GM18508 (cell line): ENCODE measurements at regions not wholly inside any gene's neighbourhood (a gene's known extent, or its start where the extent isn't known, plus 50 kb on each side); places are given as distances from the start of the nearest gene placed in this dataset.

Experiments used
- ATAC-seq: cut with Tn5 transposase; IDR thresholded peaks from one replicate; pipeline ENCODE4 v1.9.1; 2021; ENCODE audit warnings: moderate number of reproducible peaks; ENCODE audit not compliant: insufficient read depth, unreplicated experiment

DNA sequence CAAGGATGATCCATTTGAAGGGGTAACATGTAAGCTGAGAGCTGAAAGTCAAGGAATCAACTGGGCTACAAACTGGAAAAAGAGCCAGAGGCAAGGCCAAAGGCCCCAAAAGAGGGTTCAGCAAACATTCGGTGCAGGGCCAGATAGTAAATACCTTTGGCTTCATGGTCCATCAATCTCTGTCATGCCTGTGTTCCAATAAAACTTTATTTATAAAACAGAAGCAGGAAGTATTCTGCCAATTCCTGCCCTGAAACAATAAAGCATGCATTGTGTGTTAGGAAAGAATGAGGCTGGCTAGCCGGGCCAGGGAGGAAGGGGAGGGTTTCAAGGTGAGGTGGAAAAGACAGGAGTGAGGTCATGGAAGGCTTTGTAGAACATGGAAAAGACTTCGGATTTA is 107.1 kb downstream of the LBH start:
- ATAC-seq = no peak

DNA sequence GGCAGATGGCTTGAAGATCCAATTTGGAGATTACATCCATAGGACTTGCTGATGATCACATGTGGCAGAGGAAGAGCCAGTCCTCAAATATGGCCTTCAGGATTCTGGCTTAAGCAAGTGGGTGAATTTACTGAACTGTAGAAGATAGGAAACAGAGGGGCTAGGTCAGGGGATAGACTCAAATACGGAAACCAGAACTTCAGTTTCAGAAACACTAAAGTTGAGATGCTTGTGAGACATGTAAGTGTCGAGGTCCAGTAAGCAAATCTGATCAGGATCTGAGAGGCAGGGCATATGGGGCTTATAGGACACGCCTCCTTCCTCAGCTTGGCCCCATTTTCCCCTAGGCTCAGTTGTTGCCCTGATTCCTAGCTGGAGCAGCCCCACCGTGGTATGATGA is 107.7 kb downstream of the LBH start:
- no peak for ATAC-seq

DNA sequence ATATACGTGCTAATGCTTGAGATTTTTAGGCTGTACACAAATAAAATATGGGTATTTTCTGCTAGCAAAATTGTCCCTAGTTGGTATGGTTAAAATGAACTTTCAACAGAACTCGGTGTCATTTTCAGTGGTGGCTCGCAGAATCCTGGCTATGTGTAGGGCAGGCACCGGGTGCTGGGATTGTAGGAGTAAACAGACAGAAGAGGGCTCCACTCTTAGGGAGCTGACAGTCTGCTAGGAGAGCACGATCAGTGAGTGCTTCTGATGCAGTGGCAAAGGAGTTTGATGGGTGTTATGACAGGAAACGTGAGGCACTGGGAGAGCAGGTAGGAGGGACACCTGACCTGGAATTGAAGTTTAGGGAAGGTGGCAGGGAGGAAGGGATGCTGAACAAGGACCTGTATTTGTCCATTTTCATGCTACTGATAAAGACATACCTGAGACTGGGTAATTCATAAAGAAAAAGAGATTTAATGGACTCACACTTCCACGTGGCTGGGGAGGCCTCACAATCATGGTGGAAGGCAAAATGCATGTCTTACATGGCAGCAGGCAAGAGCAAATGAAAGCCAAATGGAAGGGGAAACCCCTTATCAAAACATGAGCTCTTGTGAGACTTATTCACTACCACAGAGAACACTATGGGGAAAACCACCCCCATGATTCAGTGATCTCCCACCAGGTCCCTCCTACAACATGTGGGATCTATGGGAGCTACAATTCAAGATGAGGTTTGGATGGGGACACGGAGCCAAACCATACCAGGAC is 105.4 kb upstream of the LCLAT1 start:
- no peak for ATAC-seq

- ATAC-seq = no peak
Observed at GRCh38 chr2:30346471-30347169, 100.4 kb upstream of the LCLAT1 start.

- no peak for ATAC-seq
Observed at GRCh38 chr2:30348825-30349224, 98.2 kb upstream of the LCLAT1 start.

- no peak for ATAC-seq
Observed at GRCh38 chr2:30349691-30350090, 97.4 kb upstream of the LCLAT1 start.

- ATAC-seq = no peak
Observed at GRCh38 chr2:30351116-30351515, 95.9 kb upstream of the LCLAT1 start.

DNA sequence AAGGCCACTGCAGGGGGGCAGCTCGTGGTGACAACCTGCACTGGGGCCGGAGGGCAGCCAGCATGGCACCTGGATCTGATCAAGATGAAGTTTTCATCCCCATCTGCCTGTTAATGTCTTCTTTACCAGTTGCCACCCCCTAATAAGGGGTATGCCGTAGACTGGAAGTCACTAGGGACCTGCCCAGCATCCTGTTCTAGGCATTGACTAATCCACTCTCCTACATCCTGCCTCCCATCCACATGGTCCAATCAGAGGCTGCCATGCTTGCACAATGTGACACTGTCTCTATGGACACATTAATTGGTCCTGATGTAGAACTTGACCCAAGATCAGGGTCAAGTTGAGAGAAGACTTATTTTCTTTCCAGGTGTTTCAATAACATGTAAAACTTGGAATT is 95.1 kb upstream of the LCLAT1 start:
- no peak for ATAC-seq

DNA sequence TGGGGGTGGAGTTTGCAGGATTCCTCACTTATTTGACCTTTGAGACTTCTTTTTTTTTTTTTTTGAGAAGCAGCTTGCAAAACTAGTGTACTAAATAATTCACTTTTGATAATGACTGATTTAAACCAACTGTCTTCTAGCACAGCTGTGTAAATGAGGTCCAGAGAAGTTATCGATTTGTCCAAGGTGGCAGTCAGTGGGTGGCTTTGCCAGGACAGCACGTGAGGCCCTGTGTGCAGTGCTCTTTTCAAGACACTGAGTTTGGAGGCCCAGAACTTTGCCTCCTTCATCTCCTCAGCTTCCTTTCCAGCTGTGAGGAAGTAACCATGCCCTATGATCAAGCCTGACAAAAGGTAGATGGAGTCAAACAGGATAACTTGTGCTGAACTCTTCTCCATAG is 92.9 kb upstream of the LCLAT1 start:
- no peak for ATAC-seq

DNA sequence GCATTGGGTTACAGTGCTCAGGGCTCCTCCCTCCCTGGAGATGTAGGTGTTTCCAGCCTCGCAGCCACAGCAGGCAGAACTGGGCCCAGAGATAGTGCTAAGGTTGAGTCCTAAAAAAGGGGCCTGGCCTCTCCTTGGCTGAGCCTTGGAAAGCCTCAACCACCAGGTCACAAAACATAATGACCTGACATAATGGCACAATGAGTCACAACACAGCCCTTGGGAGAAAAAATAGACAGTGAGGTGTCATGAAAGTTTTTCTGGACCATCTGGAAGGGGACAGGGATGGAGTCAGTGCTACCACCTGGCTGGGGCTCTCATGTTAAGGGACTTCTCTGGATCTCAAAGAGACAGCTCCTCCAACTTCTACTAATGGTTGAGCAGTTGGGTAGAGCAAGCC is 92.4 kb upstream of the LCLAT1 start:
- ATAC-seq = no peak

GRCh38 chr2:30355306-30355705 is 91.7 kb upstream of the LCLAT1 start:
- ATAC-seq = no peak

- ATAC-seq = no peak
Observed at GRCh38 chr2:30356071-30356470, 91.0 kb upstream of the LCLAT1 start.

DNA sequence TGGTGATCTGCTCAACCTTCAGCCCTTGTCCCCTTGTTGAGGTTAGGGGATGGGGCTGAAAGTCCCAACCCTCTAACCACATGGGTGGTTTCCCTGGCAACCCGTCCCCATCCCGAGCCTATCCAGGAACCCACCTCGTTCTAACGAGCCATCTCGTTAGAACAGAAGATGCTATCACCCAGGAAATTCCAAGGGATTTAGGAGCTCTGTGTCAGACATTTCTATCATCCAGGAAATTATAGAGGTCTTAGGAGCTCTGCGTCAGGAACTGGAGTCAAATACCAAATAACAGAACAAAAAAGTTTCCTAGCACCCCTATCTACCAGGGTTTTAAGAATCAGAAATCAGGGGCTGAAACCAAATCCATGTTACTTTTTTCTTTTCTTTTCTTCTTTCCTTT is 90.3 kb upstream of the LCLAT1 start:
- no peak for ATAC-seq

DNA sequence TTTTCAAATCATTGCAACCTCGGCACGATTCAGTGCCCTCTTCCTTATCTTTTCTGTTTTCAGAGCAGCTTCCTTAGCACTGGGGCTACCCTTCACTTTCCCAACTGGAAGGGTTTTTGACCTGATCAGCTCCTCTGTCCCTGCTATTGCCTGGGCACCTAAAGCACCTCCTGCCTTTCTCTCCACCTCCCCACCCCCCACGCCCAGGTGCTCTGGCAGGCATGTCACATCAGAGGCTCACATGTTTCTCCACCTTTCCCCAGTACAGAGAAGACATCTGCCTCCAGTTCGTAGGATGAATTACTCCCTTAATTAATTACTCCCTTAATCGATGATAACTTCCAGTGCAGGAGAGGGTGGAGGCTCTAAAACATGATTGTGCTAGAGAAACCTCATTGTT is 88.7 kb upstream of the LCLAT1 start:
- no peak for ATAC-seq

DNA sequence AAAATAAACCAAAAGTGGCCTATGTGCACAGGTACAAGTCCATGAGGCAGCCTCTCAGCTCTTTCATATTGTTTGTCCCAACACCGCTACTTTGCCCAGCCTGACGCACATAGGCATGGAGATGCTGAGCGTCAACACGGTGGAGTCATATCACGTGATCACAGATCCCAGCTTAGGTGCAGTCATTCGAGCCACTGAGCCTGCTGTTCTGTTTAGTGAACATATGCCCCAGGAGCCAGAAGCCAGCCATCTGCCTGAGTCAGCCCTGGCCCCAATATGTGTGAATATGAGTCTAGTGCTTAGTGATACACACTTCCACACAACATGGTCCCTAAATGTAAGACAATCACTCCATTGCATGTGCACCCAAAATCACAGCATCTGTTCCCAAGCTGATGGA is 88.2 kb upstream of the LCLAT1 start:
- ATAC-seq = no peak

DNA sequence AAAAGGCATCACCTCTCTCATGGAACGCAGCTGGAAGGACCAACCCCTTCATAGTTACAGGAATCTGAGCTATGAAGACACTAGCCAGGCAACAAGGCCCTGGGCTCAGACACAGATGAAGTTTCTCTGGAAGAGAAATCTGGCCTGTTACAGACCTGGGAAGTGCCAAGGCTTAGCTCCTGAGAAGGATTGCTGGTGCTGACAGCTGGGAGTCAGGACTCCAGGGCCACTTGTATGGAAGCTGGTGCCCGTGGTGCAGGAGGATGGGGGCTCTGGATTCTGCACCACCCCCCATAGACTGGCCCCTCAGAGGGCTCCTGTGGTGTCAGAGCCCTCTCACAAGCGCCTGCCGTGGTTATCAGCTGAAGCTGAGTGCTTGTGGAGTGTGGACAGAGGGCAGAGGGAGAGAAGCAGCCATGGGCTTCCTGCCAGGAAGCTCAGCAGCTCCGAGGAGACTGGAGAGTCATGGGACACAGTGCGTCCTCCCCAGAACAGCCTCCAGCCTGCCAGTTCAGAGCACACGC is 87.3 kb upstream of the LCLAT1 start:
- no peak for ATAC-seq

DNA sequence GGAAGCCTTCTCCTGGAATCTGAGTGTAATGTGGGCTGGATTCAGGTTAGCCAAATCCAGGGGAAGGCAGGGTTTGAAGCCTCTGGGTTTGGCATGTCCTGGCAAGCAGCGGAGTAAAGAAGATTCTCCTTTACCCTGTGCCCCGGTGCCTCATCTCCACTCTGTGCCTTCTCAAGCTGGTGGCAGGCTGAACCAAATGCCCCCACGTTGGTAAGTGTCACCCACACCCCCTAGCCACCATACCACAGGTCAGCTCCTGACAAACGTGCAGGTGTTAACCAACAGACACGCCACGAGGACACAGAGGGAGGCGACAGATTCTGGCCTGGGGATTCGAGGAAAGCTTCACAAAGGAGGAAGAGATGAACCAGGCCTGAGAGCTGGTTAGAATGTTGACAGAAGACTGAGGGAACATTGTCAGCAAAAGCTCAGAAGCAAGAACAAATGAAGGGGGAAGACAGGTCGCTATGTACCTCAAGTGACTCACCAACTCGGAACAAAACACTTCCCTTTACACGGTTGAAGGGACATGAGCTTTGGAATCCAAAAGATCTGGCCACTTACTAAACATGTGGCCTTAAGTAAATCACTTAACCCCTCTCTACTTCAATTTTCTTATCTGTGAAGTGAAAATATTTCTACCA is 85.2 kb upstream of the LCLAT1 start:
- no peak for ATAC-seq

DNA sequence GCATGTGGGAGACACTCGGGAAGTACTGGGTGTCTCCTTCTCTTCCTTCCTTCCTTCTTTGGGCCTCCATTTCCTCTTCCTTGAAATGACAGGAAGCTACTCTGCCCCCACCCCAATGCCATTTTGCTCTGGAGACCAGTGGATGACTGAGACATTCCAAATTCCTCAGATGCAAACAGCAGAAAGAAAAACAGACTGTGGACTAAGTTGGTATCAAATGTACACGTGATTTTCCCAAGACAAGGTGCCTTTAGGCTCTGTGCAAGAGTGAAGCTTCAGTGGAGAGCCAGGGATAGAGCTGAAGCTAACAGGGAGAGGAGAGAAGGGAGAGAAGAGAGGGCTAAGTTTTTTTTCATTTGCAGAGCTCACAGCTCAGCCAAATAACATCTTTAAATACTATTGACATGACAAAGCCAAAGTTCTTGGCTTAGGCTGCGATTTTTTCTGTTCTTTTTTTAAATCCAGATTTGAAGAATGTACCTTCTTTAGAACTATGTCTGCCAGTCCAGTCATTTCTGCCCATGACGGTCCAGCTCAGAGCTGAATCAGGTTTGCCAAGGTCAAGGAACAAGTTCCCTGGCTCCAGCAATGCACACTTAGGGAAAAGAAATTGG is 84.5 kb upstream of the LCLAT1 start:
- no peak for ATAC-seq

GRCh38 chr2:30363406-30363805 is 83.6 kb upstream of the LCLAT1 start:
- no peak for ATAC-seq

DNA sequence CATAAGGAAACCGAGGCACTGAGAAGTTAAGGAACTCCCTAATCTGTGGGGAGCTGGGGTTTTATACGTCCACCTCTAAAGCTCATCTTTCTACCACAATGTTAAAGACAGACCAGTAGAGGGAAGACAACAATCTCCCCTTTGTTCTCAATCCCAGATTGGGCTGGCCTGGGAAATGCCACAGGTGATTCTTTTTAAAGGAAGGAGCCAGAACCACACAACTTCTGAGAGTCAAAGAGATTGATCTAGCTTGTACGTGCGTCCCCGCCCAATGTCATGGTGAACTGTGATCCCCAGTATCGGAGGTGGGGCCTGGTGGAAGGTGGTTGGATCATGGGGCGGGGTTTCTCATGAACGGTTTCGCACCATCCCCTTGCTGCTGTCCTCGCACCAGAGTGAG is 81.8 kb upstream of the LCLAT1 start:
- no peak for ATAC-seq

- ATAC-seq = no peak
Observed at GRCh38 chr2:30366199-30366691, 80.8 kb upstream of the LCLAT1 start.
